Stomach (tissue), 4 donors: ENCODE measurements at regions not wholly inside any gene's neighbourhood (a gene's known extent, or its start where the extent isn't known, plus 50 kb on each side); places are given as distances from the start of the nearest gene placed in this dataset.

Experiments used
- EP300 ChIP-seq: sonication (generic); formaldehyde crosslinking; IDR thresholded peaks from one replicate; pipeline ENCODE4 v1.6.1; 2017; ENCODE audit warnings: antibody characterized with exemption
- POLR2A ChIP-seq, 4 donors: fragments of 450-650 bp; IDR thresholded peaks; one replicate each; pipeline ENCODE4 v1.6.1; 2016; ENCODE audit warnings: antibody characterized with exemption in 4 of 4, control low read depth in 2 of 4, mild to moderate bottlenecking in 1 of 4, moderate library complexity in 1 of 4
- POLR2AphosphoS5 ChIP-seq, 3 donors: sonication (generic); formaldehyde crosslinking; IDR thresholded peaks; one replicate each; pipeline ENCODE4 v1.6.1; 2016; ENCODE audit warnings: antibody characterized with exemption in 3 of 3
- TF ChIP-seq, protein P1 (sequence below), 7 experiments: fragments of 450-650 bp in 4 of 7; fragments of 200-600 bp in 3 of 7; sonication (generic) in 3 of 7; IDR thresholded peaks; one replicate each; pipeline ENCODE4 v1.5.1; 2016 to 2019; ENCODE audit warnings: antibody characterized with exemption in 7 of 7, control low read depth in 2 of 7, mild to moderate bottlenecking in 1 of 7

DNA sequence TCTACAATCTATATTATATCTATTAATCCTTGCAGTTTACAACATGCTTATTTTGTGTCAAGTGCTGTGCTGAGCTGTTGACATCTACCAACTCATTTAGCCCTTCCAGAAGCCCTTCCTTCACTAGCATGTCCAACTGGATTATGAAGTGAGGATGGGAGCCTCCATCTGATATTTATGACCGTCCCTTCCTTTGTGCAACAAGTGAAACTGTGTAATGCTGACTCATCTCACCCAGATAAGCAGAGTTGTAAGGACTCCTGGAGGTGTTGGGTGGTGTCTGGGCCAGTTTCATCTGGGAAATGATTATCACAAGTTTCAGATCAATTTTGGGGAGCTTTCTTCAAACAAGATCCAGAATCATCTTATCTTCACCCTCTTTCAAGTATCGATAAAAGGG lies 156.6 kb upstream of the ETAA1 start:
- TF ChIP-seq, protein P1, sequence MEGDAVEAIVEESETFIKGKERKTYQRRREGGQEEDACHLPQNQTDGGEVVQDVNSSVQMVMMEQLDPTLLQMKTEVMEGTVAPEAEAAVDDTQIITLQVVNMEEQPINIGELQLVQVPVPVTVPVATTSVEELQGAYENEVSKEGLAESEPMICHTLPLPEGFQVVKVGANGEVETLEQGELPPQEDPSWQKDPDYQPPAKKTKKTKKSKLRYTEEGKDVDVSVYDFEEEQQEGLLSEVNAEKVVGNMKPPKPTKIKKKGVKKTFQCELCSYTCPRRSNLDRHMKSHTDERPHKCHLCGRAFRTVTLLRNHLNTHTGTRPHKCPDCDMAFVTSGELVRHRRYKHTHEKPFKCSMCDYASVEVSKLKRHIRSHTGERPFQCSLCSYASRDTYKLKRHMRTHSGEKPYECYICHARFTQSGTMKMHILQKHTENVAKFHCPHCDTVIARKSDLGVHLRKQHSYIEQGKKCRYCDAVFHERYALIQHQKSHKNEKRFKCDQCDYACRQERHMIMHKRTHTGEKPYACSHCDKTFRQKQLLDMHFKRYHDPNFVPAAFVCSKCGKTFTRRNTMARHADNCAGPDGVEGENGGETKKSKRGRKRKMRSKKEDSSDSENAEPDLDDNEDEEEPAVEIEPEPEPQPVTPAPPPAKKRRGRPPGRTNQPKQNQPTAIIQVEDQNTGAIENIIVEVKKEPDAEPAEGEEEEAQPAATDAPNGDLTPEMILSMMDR (IDR thresholded peaks at IDR 0.05) = no peak
- TF ChIP-seq POLR2A (IDR thresholded peaks at IDR 0.05) (no peak), POLR2AphosphoS5 (IDR thresholded peaks at IDR 0.05) (no peak), EP300 (no peak)
